CD4-positive, alpha-beta T cell (primary cell): ENCODE measurements at regions not wholly inside any gene's neighbourhood (a gene's known extent, or its start where the extent isn't known, plus 50 kb on each side); places are given as distances from the start of the nearest gene placed in this dataset.

ENCODE experiments used
- ATAC-seq: fragments of 200-7000 bp; cut with Tn5 transposase; one replicate; pipeline ENCODE4 v1.10.0; 2022; ENCODE audit warnings: mild to moderate bottlenecking; ENCODE audit not compliant: poor library complexity
- CTCF ChIA-PET: fragments of 350-600 bp; sonication (Branson Sonifier 250); formaldehyde crosslinking; loops from one replicate; lab custom pipeline; 2021; ENCODE audit warnings: antibody characterized with exemption, inconsistent platforms; lab: Charles Lee
- POLR2A ChIA-PET: fragments of 350-600 bp; sonication (Branson Sonifier 250); formaldehyde crosslinking; loops from one replicate; lab custom pipeline; 2021; ENCODE audit warnings: antibody characterized with exemption, inconsistent platforms; lab: Charles Lee
- DNase-seq, 14 experiments: peaks; one replicate each; pipeline ENCODE4 v3.0.0-alpha.2; 2013 to 2020; ENCODE audit warnings: mixed read lengths in 2 of 14
- H3K27ac ChIP-seq, 2 donors: one replicate each; pipeline versions ENCODE4 v1.5.1 to v1.7.0; 2013; ENCODE audit warnings: low read length in 2 of 2, low read depth in 1 of 2, mild to moderate bottlenecking in 1 of 2
- H3K27me3 ChIP-seq, 2 experiments: 1 replicate in 1 of 2; 2 replicates in 1 of 2; pipeline versions ENCODE4 v1.6.1 to v1.7.0; 2013; ENCODE audit warnings: low read length in 2 of 2, control low read depth in 1 of 2, mild to moderate bottlenecking in 1 of 2, moderate library complexity in 1 of 2; ENCODE audit not compliant: insufficient read depth in 2 of 2, control insufficient read depth in 1 of 2
- H3K36me3 ChIP-seq: one replicate; pipeline ENCODE4 v1.6.1; 2013; ENCODE audit warnings: low read length, control low read depth; ENCODE audit not compliant: insufficient read depth
- H3K4me1 ChIP-seq: one replicate; pipeline ENCODE4 v1.6.1; 2013; ENCODE audit warnings: low read length, control low read depth; ENCODE audit not compliant: insufficient read depth
- H3K4me3 ChIP-seq: one replicate; pipeline ENCODE4 v1.5.1; 2013; ENCODE audit warnings: mild to moderate bottlenecking, low read length, moderate library complexity
- H3K9me3 ChIP-seq, 2 experiments: 1 replicate in 1 of 2; 2 replicates in 1 of 2; pipeline versions ENCODE4 v1.6.1 to v1.7.0; 2013; ENCODE audit warnings: low read length in 2 of 2, mild to moderate bottlenecking in 2 of 2, control low read depth in 1 of 2, moderate library complexity in 1 of 2; ENCODE audit not compliant: control insufficient read depth in 1 of 2, insufficient read depth in 1 of 2
- H3K27ac Mint-ChIP-seq: one replicate; pipeline ENCODE4 v1.8.0; 2020; ENCODE audit warnings: mixed read lengths
- H3K27me3 Mint-ChIP-seq: one replicate; pipeline ENCODE4 v1.8.0; 2021; ENCODE audit warnings: mixed read lengths
- H3K36me3 Mint-ChIP-seq: one replicate; pipeline ENCODE4 v1.8.0; 2021; ENCODE audit warnings: low read depth, mixed read lengths
- H3K4me1 Mint-ChIP-seq: one replicate; pipeline ENCODE4 v1.8.0; 2021; ENCODE audit warnings: low read depth, mixed read lengths
- H3K4me3 Mint-ChIP-seq: one replicate; pipeline ENCODE4 v1.8.0; 2020; ENCODE audit warnings: mild to moderate bottlenecking, mixed read lengths
- H3K9me3 Mint-ChIP-seq: one replicate; pipeline ENCODE4 v1.8.0; 2020; ENCODE audit warnings: mixed read lengths
- intact Hi-C, 2 experiments: fragments of 100-400 bp; cut with DNase I in 1 of 2; cut with micrococcal nuclease in 1 of 2; formaldehyde crosslinking; loops; one replicate each; pipeline versions ENCODE4 v1.15.1 to v1.9.0; 2023 to 2025; cut with DNase I, micrococcal nuclease
- TF ChIP-seq, protein P1 (sequence below): fragments of 200-600 bp; IDR thresholded peaks from one replicate; pipeline ENCODE4 v1.8.0; 2022; ENCODE audit warnings: antibody characterized with exemption, mild to moderate bottlenecking

DNA sequence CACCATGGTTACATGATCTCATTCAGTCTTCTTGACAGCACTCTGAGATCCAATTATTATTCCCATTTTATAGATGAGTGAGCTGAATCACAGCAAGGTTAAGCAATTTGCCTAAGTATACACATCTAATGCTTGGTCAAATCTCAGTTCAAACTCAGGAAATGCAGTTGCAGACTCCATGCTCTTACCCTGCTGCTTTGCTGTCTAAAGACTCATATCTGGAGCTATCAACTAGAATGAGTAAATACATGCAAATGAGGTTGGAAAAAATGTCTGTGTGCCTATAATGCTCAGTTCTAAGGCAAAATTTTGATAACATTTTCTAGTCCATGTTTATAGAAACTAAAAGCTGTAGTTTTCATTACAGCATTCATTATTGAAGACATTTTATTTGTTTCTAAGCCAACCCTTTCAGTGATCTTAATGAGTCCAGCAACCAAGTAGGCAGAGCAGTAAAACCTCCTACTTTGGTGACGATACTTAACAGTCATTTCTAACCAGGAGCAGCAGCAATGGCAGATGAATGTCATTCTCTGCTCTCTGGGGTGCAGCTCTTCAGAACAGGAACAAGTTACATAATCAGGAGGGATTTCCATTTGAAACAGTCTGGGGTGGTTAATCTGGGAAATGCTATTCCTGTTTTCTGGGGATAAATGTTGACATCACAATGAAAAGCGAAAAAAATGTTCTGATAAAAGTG is 396.8 kb upstream of the UBE2E3 start:
- no peak for DNase-seq
- ChIA-PET POLR2A (no interaction called here), CTCF (no interaction called here)
- Mint-ChIP-seq H3K9me3 (peaks cover 4% of the 10 kb centered on the region), H3K4me1 (no peaks in the 10 kb centered on the region), H3K36me3 (no peaks in the 10 kb centered on the region), H3K4me3 (no peak overlapping the region), H3K27me3 (peaks cover 7% of the 10 kb centered on the region), H3K27ac (no peak overlapping the region)
- Histone ChIP-seq H3K27ac (no peak overlapping the region), H3K4me3 (no peak overlapping the region), H3K4me1 (no peaks in the 10 kb centered on the region), H3K9me3 (peaks cover 0 to 5% of the 10 kb centered on the region in 2 experiments), H3K36me3 (no peaks in the 10 kb centered on the region), H3K27me3 (no peaks in the 10 kb centered on the region)
- no peak for ATAC-seq
- TF ChIP-seq, protein P1, sequence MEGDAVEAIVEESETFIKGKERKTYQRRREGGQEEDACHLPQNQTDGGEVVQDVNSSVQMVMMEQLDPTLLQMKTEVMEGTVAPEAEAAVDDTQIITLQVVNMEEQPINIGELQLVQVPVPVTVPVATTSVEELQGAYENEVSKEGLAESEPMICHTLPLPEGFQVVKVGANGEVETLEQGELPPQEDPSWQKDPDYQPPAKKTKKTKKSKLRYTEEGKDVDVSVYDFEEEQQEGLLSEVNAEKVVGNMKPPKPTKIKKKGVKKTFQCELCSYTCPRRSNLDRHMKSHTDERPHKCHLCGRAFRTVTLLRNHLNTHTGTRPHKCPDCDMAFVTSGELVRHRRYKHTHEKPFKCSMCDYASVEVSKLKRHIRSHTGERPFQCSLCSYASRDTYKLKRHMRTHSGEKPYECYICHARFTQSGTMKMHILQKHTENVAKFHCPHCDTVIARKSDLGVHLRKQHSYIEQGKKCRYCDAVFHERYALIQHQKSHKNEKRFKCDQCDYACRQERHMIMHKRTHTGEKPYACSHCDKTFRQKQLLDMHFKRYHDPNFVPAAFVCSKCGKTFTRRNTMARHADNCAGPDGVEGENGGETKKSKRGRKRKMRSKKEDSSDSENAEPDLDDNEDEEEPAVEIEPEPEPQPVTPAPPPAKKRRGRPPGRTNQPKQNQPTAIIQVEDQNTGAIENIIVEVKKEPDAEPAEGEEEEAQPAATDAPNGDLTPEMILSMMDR = no peak
- intact Hi-C loops = no loop called here

DNA sequence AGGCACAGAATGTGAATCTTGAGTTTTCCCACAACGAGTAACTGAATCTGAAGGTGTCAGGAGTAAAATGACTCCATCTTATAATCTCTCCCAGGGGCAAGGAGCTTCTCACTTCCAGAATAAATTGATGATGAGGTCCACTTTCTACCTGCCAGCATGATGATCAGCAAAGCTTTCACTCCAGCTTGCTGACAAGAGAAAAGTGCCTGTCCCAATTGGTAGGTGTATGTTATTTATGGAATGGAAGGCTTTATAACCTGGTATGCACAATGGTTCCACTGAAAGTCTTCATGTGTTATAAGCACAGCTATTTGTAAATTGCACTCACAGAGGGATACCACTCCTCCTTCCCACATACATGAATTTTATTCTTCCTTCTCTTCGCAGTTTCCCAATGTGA is 401.0 kb upstream of the UBE2E3 start:
- Histone ChIP-seq H3K9me3 (no peaks in the 10 kb centered on the region), H3K27ac (no peak overlapping the region), H3K27me3 (no peaks in the 10 kb centered on the region), H3K4me3 (no peak overlapping the region), H3K4me1 (no peaks in the 10 kb centered on the region), H3K36me3 (no peaks in the 10 kb centered on the region)
- ATAC-seq (no peak), DNase-seq (no peak)
- no peaks in the 10 kb centered on the region for H3K36me3 Mint-ChIP-seq
- ChIA-PET POLR2A (no interaction called here), CTCF (no interaction called here)
- peaks cover 13% of the 10 kb centered on the region for H3K27me3 Mint-ChIP-seq
- no peak overlapping the region for H3K4me3 Mint-ChIP-seq
- intact Hi-C loops = no loop called here
- no peaks in the 10 kb centered on the region for H3K9me3 Mint-ChIP-seq
- H3K4me1 Mint-ChIP-seq = no peaks in the 10 kb centered on the region
- TF ChIP-seq, protein P1 = no peak
- no peak overlapping the region for H3K27ac Mint-ChIP-seq

DNA sequence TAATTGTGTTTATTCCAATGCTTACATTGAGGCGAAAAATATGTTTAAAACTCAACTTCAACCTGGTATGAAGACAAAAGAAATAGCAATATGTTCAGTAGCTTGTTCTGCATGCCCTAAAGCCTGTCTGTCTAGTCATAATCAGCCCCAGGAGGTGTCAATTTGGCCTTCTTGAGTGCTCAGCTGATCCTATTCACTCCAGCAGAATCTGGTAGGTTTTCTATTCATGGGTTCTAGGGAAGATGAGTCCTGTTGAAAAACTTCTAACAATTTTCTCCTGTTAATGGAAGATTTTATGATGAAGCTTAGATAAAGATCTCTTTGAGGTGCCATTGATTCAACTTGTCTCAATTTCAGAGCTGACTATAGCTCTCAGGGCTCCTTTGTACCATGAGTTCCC is 402.0 kb upstream of the UBE2E3 start:
- intact Hi-C loops = no loop called here
- ChIA-PET POLR2A (no interaction called here), CTCF (no interaction called here)
- no peaks in the 10 kb centered on the region for H3K36me3 Mint-ChIP-seq
- no peak for ATAC-seq
- Histone ChIP-seq H3K27me3 (no peaks in the 10 kb centered on the region), H3K4me3 (no peak overlapping the region), H3K36me3 (no peaks in the 10 kb centered on the region), H3K27ac (no peak overlapping the region), H3K4me1 (no peaks in the 10 kb centered on the region), H3K9me3 (no peaks in the 10 kb centered on the region)
- H3K4me1 Mint-ChIP-seq = no peaks in the 10 kb centered on the region
- no peak overlapping the region for H3K4me3 Mint-ChIP-seq
- no peaks in the 10 kb centered on the region for H3K9me3 Mint-ChIP-seq
- DNase-seq = no peak
- TF ChIP-seq, protein P1 = no peak
- no peak overlapping the region for H3K27ac Mint-ChIP-seq
- peaks cover 13% of the 10 kb centered on the region for H3K27me3 Mint-ChIP-seq
